ENCODE measurements at regions not wholly inside any gene's neighbourhood (a gene's known extent, or its start where the extent isn't known, plus 50 kb on each side); places are given as distances from the start of the nearest gene placed in this dataset.

- no peak for TF ChIP-seq CTCF (IDR thresholded peaks at IDR 0.05; ENCODE audit: control extremely low read depth, extremely low read depth)
- Histone ChIP-seq H3K27me3 (ENCODE audit: control insufficient read depth in 3 of 3, insufficient read depth in 3 of 3, low read length in 2 of 3) (no peaks in the 10 kb centered on the region), H3K27ac (ENCODE audit: low read depth in 1 of 2, low read length in 1 of 2) (no peak overlapping the region), H3K4me1 (ENCODE audit: control insufficient read depth in 5 of 5, insufficient read depth in 5 of 5, low read length in 5 of 5) (no peaks in the 10 kb centered on the region), H3K9ac (ENCODE audit: insufficient read depth in 1 of 2, low read length in 2 of 2) (no peak overlapping the region), H3K36me3 (ENCODE audit: control insufficient read depth in 4 of 4, insufficient read depth in 4 of 4, low read length in 4 of 4) (no peaks in the 10 kb centered on the region), H3K4me3 (no peak overlapping the region), H3K9me3 (ENCODE audit: control insufficient read depth in 4 of 4, insufficient read depth in 3 of 4, low read length in 3 of 4) (no peaks in the 10 kb centered on the region)
- ATAC-seq (ENCODE audit: insufficient read depth, low FRiP score) (no peak), DNase-seq (no peak)
- 91 to 92% methylated on average over 2 of the region's 2 CpGs for WGBS, 2 donors
Measured at GRCh38 chr13:107324416-107325204, 756.7 kb upstream of the ARGLU1 start.

GRCh38 chr13:107322228-107322627 is 754.3 kb upstream of the ARGLU1 start:
- no peaks in the 10 kb centered on the region for H3K36me3 ChIP-seq (ENCODE audit: control insufficient read depth in 4 of 4, insufficient read depth in 4 of 4, low read length in 4 of 4)
- no peaks in the 10 kb centered on the region for H3K27me3 ChIP-seq (ENCODE audit: control insufficient read depth in 3 of 3, insufficient read depth in 3 of 3, low read length in 2 of 3)
- DNase-seq (no peak), ATAC-seq (ENCODE audit: insufficient read depth, low FRiP score) (no peak)
- H3K9me3 ChIP-seq (ENCODE audit: control insufficient read depth in 4 of 4, insufficient read depth in 3 of 4, low read length in 3 of 4): no peaks in the 10 kb centered on the region
- H3K27ac ChIP-seq (ENCODE audit: low read depth in 1 of 2, low read length in 1 of 2): no peak overlapping the region
- H3K4me3 ChIP-seq: no peak overlapping the region
- WGBS, 2 donors: 89 to 91% methylated on average over 2 of the region's 2 CpGs
- H3K4me1 ChIP-seq (ENCODE audit: control insufficient read depth in 5 of 5, insufficient read depth in 5 of 5, low read length in 5 of 5): no peaks in the 10 kb centered on the region
- H3K9ac ChIP-seq (ENCODE audit: insufficient read depth in 1 of 2, low read length in 2 of 2): no peak overlapping the region
- no peak for TF ChIP-seq CTCF (IDR thresholded peaks at IDR 0.05; ENCODE audit: control extremely low read depth, extremely low read depth)

- H3K27me3 ChIP-seq (ENCODE audit: control insufficient read depth in 3 of 3, insufficient read depth in 3 of 3, low read length in 2 of 3): no peaks in the 10 kb centered on the region
- ATAC-seq (ENCODE audit: insufficient read depth, low FRiP score) (no peak), DNase-seq (no peak)
- H3K9me3 ChIP-seq (ENCODE audit: control insufficient read depth in 4 of 4, insufficient read depth in 3 of 4, low read length in 3 of 4): no peaks in the 10 kb centered on the region
- no peak for TF ChIP-seq CTCF (IDR thresholded peaks at IDR 0.05; ENCODE audit: control extremely low read depth, extremely low read depth)
- H3K4me1 ChIP-seq (ENCODE audit: control insufficient read depth in 5 of 5, insufficient read depth in 5 of 5, low read length in 5 of 5): no peaks in the 10 kb centered on the region
- H3K4me3 ChIP-seq: no peak overlapping the region
- H3K27ac ChIP-seq (ENCODE audit: low read depth in 1 of 2, low read length in 1 of 2): no peak overlapping the region
- H3K36me3 ChIP-seq (ENCODE audit: control insufficient read depth in 4 of 4, insufficient read depth in 4 of 4, low read length in 4 of 4): no peaks in the 10 kb centered on the region
- 82 to 98% methylated on average over 1 of the region's 1 CpG for WGBS, 2 donors
- no peak overlapping the region for H3K9ac ChIP-seq (ENCODE audit: insufficient read depth in 1 of 2, low read length in 2 of 2)
Measured at GRCh38 chr13:107305178-107305577, 737.2 kb upstream of the ARGLU1 start.

All from lung (tissue), 11 donors.